ENCODE measurements at regions not wholly inside any gene's neighbourhood (a gene's known extent, or its start where the extent isn't known, plus 50 kb on each side); places are given as distances from the start of the nearest gene placed in this dataset.

DNA sequence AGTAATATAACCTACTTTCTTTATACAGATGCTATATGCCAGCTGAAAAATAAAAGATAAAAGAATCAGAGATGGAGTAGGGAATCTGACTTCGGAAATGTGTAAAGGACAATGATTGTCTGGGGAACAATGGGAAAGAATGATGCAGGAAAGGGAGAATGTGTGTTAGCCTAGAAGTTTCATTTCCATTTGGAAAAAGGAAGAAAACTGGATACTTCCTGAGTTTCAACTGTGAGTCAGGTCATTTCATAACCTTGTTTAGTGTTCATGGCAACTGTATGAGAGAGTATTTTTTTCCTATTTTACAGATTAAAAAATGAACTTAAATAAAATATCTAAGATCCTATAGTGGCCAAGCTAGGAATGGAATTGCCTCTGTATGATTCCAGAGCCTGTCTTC is 261.3 kb upstream of the NECTIN3 start:
- H3K4me3 ChIP-seq (ENCODE audit: low read length) = no peak overlapping the region
- DNase-seq (ENCODE audit: low read depth) = peak; percentile 51
- TF ChIP-seq, protein P1, sequence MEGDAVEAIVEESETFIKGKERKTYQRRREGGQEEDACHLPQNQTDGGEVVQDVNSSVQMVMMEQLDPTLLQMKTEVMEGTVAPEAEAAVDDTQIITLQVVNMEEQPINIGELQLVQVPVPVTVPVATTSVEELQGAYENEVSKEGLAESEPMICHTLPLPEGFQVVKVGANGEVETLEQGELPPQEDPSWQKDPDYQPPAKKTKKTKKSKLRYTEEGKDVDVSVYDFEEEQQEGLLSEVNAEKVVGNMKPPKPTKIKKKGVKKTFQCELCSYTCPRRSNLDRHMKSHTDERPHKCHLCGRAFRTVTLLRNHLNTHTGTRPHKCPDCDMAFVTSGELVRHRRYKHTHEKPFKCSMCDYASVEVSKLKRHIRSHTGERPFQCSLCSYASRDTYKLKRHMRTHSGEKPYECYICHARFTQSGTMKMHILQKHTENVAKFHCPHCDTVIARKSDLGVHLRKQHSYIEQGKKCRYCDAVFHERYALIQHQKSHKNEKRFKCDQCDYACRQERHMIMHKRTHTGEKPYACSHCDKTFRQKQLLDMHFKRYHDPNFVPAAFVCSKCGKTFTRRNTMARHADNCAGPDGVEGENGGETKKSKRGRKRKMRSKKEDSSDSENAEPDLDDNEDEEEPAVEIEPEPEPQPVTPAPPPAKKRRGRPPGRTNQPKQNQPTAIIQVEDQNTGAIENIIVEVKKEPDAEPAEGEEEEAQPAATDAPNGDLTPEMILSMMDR (IDR thresholded peaks at IDR 0.05; ENCODE audit: insufficient read depth, low read depth, low read length, missing control alignments) = no peak

DNA sequence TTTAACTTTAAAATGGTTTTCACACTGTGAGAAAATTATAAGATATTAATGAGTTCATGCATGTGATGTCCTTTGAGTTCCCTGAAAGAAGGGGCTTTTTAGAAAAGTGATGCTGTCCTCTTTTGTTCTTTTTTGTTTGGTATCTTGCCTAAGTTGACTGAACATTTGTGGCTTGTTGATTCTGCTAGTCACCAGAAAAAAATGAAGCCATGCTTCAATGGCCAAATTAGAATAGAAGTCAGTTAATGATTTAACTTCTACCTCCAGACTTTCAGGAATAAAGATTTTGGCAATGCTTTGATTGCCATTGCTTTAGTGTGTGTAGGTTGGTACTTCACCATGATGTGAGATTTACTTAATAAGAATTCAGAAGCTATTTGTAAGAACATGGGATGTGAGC is 260.6 kb upstream of the NECTIN3 start:
- DNase-seq (ENCODE audit: low read depth) = no peak
- H3K4me3 ChIP-seq (ENCODE audit: low read length) = no peak overlapping the region
- TF ChIP-seq, protein P1 (IDR thresholded peaks at IDR 0.05; ENCODE audit: insufficient read depth, low read depth, low read length, missing control alignments) = no peak

DNA sequence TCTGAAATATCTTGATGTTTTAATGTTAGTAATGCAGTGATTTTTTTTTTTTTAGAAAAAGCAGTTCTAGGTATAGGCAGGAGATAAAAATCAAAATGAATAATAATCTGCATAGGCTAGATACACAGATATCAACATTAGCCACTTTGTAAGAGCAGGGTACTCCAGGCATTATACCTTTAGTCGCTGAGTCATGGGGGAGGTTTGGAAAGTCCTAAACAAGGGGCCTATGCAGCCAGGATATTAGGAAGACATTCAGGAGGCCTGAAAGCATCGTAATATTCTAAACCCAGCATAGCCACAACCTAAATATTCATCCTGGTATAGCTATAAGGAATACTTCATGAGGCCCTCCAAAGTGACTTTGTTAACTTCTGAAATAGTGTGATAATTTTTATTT is 258.1 kb upstream of the NECTIN3 start:
- DNase-seq (ENCODE audit: low read depth) = peak; percentile 6
- TF ChIP-seq, protein P1 (IDR thresholded peaks at IDR 0.05; ENCODE audit: insufficient read depth, low read depth, low read length, missing control alignments) = no peak
- no peak overlapping the region for H3K4me3 ChIP-seq (ENCODE audit: low read length)

DNA sequence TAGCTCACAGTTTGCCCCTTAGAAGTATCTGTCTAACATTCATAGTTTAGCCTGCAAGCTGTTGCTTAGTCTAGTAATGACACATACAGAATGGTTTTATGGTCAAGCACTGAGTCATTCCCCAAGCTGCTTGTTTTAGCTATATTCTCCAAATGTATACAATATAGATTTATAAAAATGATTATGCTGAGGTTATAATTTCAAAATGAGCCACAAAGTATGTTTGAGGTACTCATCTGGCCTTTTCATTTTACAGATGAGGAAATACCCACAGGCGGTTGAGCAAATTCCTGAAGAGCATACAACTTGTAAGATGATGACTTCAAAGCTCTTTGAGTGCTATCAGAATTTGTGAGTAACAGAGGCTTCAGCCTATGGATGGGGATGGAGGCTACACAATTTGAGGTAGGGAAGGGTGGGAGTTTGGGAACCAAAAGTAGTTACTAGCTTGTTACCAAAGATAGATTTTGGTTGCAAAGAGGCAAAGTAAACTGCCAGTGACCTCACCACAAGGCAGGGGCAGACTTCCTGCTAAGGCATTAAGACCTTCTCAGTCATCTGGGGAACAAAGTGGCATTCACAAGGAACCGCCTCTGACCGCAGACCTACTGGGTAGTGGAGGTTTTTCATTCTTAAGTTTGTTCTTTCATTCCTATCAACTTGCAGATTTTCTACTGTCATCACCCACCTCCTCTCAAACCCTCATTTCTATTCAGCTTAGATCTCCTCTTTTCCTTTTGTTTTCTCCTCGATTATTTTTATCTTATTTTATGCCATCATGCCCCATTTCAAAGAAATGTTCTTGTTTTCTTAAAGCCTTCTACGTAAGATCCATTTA is 257.2 kb upstream of the NECTIN3 start:
- H3K4me3 ChIP-seq (ENCODE audit: low read length) = no peak overlapping the region
- DNase-seq (ENCODE audit: low read depth) = peak; percentile 81
- TF ChIP-seq, protein P1 (IDR thresholded peaks at IDR 0.05; ENCODE audit: insufficient read depth, low read depth, low read length, missing control alignments) = no peak

DNA sequence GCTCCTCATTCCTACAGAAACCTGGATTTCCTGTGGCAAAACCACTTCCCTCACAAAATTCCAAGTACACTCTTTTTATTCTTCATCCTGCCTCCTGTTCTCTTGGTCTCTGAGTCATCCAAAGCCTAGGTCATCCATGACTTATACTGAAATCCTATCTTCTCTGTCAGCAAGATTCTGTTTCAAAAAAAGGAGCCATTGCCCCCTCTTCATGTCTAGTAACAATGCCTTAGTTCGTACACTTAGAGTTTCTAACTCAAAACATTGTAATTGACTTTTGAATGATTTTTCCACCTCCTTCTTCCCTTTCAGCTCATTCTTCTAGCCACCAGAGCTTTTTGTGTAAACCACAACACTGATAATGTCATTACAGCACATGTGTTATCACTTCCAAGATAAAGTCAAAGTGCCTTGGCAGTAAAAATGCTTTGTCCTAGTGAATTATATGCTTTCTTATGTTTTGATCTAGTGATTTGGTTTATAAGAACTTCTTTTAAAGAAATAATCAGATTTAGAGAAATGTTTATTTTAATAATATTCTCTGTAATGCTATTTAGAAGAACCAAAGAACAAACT is 256.5 kb upstream of the NECTIN3 start:
- TF ChIP-seq, protein P1 (IDR thresholded peaks at IDR 0.05; ENCODE audit: insufficient read depth, low read depth, low read length, missing control alignments) = no peak
- H3K4me3 ChIP-seq (ENCODE audit: low read length) = no peak overlapping the region
- peak; percentile 79 for DNase-seq (ENCODE audit: low read depth)

DNA sequence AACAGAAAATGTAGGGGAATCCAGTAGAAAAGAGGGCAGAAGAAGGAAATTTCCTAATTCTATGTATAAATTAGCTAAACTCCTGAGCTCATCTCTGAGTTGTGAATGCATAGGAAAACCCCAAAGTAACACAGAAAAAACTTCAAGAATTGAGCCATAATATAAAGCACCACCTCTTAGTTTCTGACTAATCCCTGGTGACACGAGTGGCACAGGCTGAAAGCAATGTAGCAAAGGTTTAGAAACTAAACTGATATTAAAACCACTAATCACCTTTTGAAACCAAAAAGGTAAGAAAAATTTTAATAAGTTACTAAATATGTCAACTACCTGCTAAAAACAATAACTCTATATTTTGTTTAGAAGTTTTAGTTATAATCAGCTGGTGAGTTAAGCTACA is 255.6 kb upstream of the NECTIN3 start:
- H3K4me3 ChIP-seq (ENCODE audit: low read length) = no peak overlapping the region
- no peak for DNase-seq (ENCODE audit: low read depth)
- TF ChIP-seq, protein P1 (IDR thresholded peaks at IDR 0.05; ENCODE audit: insufficient read depth, low read depth, low read length, missing control alignments) = no peak

Measured in epithelial cell of esophagus (primary cell).